Upper lobe of left lung (tissue), 6 donors: ENCODE measurements at regions not wholly inside any gene's neighbourhood (a gene's known extent, or its start where the extent isn't known, plus 50 kb on each side); places are given as distances from the start of the nearest gene placed in this dataset.
A peak's percentile ranks its signal among the peaks of the same experiment; 100 is the strongest.

ENCODE experiments used
- ATAC-seq, 2 donors: fragments of 200-7000 bp; cut with Tn5 transposase; one replicate each; pipeline ENCODE4 v1.9.1; 2022; ENCODE audit warnings: mild to moderate bottlenecking in 2 of 2, moderate library complexity in 2 of 2; ENCODE audit not compliant: low FRiP score in 2 of 2
- DNase-seq, 2 donors: peaks; one replicate each; pipeline ENCODE4 v3.0.0-alpha.2; 2019 to 2020
- H3K27ac ChIP-seq, 4 donors: fragments of 200-600 bp; sonication (generic); one replicate each; pipeline ENCODE4 v1.5.1; 2016 to 2019
- H3K27me3 ChIP-seq, 4 donors: fragments of 200-600 bp; sonication (generic); one replicate each; pipeline ENCODE4 v1.5.1; 2017 to 2019
- H3K36me3 ChIP-seq, 4 donors: fragments of 200-600 bp; sonication (generic); one replicate each; pipeline ENCODE4 v1.5.1; 2016 to 2019
- H3K4me1 ChIP-seq, 4 donors: fragments of 200-600 bp; sonication (generic); one replicate each; pipeline ENCODE4 v1.5.1; 2018 to 2019
- H3K4me3 ChIP-seq, 4 donors: fragments of 200-600 bp; sonication (generic); one replicate each; pipeline ENCODE4 v1.5.1; 2017 to 2019; ENCODE audit warnings: mild to moderate bottlenecking in 2 of 4, moderate library complexity in 1 of 4
- H3K9me3 ChIP-seq, 4 donors: fragments of 200-600 bp; sonication (generic); one replicate each; pipeline ENCODE4 v1.5.1; 2018 to 2019
- EP300 ChIP-seq, 4 donors: sonication (generic); formaldehyde crosslinking; IDR thresholded peaks; one replicate each; pipeline ENCODE4 v1.5.1; 2017; ENCODE audit warnings: antibody characterized with exemption in 4 of 4, control low read depth in 2 of 4
- POLR2A ChIP-seq, 4 donors: fragments of 450-650 bp; IDR thresholded peaks; one replicate each; pipeline ENCODE4 v1.5.1; 2016 to 2017; ENCODE audit warnings: antibody characterized with exemption in 4 of 4, mild to moderate bottlenecking in 2 of 4
- POLR2AphosphoS5 ChIP-seq, 2 donors: sonication (generic); formaldehyde crosslinking; IDR thresholded peaks; one replicate each; pipeline ENCODE4 v1.5.1; 2017; ENCODE audit warnings: antibody characterized with exemption in 2 of 2
- WGBS, 2 donors: methylation state at CpG; one replicate each; pipeline ENCODE4 v1.1.5; 2017 to 2018; 5-methylcytosine and 5-hydroxymethylcytosine counted together
- TF ChIP-seq, protein P1 (sequence below), 6 experiments: fragments of 450-650 bp in 4 of 6; fragments of 200-600 bp in 2 of 6; sonication (generic) in 2 of 6; IDR thresholded peaks; one replicate each; pipeline ENCODE4 v1.5.1; 2016 to 2019; ENCODE audit warnings: antibody characterized with exemption in 6 of 6
- donor health status: DM: no; HTN: no; CAD: no; lungs with moderate emphysema.
- donor health status: DM: no; HTN: yes; CAD: no; lungs with severe emphysema.

- TF ChIP-seq POLR2A (IDR thresholded peaks at IDR 0.05) (no peak), POLR2AphosphoS5 (IDR thresholded peaks at IDR 0.05) (no peak), EP300 (IDR thresholded peaks at IDR 0.05) (no peak)
- TF ChIP-seq, protein P1, sequence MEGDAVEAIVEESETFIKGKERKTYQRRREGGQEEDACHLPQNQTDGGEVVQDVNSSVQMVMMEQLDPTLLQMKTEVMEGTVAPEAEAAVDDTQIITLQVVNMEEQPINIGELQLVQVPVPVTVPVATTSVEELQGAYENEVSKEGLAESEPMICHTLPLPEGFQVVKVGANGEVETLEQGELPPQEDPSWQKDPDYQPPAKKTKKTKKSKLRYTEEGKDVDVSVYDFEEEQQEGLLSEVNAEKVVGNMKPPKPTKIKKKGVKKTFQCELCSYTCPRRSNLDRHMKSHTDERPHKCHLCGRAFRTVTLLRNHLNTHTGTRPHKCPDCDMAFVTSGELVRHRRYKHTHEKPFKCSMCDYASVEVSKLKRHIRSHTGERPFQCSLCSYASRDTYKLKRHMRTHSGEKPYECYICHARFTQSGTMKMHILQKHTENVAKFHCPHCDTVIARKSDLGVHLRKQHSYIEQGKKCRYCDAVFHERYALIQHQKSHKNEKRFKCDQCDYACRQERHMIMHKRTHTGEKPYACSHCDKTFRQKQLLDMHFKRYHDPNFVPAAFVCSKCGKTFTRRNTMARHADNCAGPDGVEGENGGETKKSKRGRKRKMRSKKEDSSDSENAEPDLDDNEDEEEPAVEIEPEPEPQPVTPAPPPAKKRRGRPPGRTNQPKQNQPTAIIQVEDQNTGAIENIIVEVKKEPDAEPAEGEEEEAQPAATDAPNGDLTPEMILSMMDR (IDR thresholded peaks at IDR 0.05): no peak
- no peak for ATAC-seq
These were observed 204.8 kb upstream of the IGF1 start for GRCh38 chr12:102685172-102685571.

DNA sequence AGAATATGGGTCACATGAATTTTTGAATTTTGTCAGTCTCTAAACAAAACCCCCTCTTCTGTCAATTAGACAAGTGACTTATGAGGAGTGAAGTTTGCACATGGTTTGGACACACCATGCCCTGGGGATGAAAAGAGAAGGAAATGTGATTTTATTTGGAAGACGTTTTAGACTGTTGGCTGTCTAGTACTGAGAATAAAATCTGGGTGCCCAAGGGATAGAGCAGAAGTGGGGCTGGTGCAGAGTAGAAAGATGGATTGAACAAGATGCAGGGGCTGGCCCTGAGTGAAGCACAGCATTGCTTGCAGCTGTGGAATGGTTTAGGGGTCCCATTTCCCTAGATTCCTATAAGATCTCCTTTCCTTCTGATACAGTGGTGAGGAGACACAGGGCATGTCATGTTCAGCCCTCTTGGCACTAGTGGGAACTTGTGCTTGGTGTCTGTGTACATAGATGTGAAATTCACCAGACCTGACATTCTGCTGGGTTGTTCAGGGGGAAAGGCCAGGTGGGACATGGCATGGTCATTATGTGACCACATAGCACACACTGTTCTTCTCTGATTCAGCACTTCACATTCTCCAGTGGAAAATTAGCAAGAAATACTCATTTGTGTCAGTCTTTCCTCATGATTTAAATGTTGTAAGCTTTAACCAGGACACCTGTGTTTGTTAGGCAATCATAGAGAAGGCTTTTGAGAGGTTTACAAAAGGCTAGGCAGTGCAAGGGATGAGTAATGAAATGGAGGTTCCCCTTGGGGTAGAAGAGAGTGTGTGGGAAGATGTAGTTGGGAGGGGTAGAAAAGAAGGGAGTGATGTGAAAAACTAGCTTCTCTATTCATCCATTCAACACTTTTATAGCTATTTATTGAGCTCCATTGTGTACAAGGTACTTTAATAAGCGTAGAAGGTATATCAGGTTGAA, 202.3 kb upstream of the IGF1 start:
- ATAC-seq (peak in 1 of 2 donors; percentile 54), DNase-seq (no peak)
- 72 to 74% methylated on average over 2 of the region's 2 CpGs for WGBS, 2 donors
- Histone ChIP-seq H3K9me3 (no peaks in the 10 kb centered on the region), H3K27ac (no peak overlapping the region), H3K4me3 (no peak overlapping the region), H3K36me3 (no peaks in the 10 kb centered on the region), H3K27me3 (no peaks in the 10 kb centered on the region), H3K4me1 (no peaks in the 10 kb centered on the region)
- TF ChIP-seq EP300 (IDR thresholded peaks at IDR 0.05) (no peak), POLR2AphosphoS5 (IDR thresholded peaks at IDR 0.05) (no peak), POLR2A (IDR thresholded peaks at IDR 0.05) (no peak)
- TF ChIP-seq, protein P1 (IDR thresholded peaks at IDR 0.05): no peak

More at GRCh38 chr12:102685172-102685571, 204.8 kb upstream of the IGF1 start:
- 92 to 93% methylated on average over 2 of the region's 2 CpGs for WGBS, 2 donors
- H3K4me3 ChIP-seq: no peak overlapping the region
- no peak for DNase-seq
- no peaks in the 10 kb centered on the region for H3K9me3 ChIP-seq
- no peaks in the 10 kb centered on the region for H3K36me3 ChIP-seq
- H3K27me3 ChIP-seq: no peaks in the 10 kb centered on the region
- no peaks in the 10 kb centered on the region for H3K4me1 ChIP-seq
- H3K27ac ChIP-seq: no peak overlapping the region

DNA sequence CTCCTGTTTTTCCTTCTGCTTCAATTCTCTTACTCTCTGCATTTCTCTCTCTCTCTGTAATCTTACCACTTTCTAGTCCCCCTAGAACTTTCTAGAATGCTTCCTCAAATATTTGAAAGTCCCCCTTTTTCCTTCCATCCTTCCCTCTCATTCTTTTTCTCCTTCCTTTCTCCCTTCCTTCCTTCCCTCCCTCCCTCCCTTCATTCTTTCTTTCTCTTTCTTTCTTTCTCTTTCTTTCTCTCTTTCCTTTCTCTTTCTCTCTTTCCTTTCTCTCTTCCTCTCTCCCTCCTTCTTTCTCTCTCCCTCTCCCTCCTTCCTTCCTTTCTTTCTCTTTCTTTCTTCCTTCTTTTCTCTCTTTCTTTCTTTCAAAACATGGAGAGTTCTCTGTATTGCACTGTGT, 201.4 kb upstream of the IGF1 start:
- H3K4me3 ChIP-seq: no peak overlapping the region
- no peak for ATAC-seq
- TF ChIP-seq EP300 (IDR thresholded peaks at IDR 0.05): no peak
- TF ChIP-seq POLR2AphosphoS5 (IDR thresholded peaks at IDR 0.05): no peak
- no peak for TF ChIP-seq POLR2A (IDR thresholded peaks at IDR 0.05)
- TF ChIP-seq, protein P1 (IDR thresholded peaks at IDR 0.05): no peak

GRCh38 chr12:102681309-102681708, 200.9 kb upstream of the IGF1 start:
- DNase-seq: no peak
- Histone ChIP-seq H3K27me3 (no peaks in the 10 kb centered on the region), H3K36me3 (no peaks in the 10 kb centered on the region), H3K27ac (no peak overlapping the region), H3K4me1 (no peaks in the 10 kb centered on the region), H3K4me3 (no peak overlapping the region), H3K9me3 (no peaks in the 10 kb centered on the region)
- 71 to 72% methylated on average over 2 of the region's 2 CpGs for WGBS, 2 donors
- no peak for ATAC-seq
- TF ChIP-seq, protein P1 (IDR thresholded peaks at IDR 0.05): no peak
- TF ChIP-seq POLR2A (IDR thresholded peaks at IDR 0.05) (no peak), POLR2AphosphoS5 (IDR thresholded peaks at IDR 0.05) (no peak), EP300 (IDR thresholded peaks at IDR 0.05) (no peak)

More for the DNA sequence above, 201.4 kb upstream of the IGF1 start:
- no peaks in the 10 kb centered on the region for H3K27me3 ChIP-seq
- no peaks in the 10 kb centered on the region for H3K4me1 ChIP-seq
- no peaks in the 10 kb centered on the region for H3K9me3 ChIP-seq
- no peaks in the 10 kb centered on the region for H3K36me3 ChIP-seq
- no peak for DNase-seq
- no peak overlapping the region for H3K27ac ChIP-seq

- Histone ChIP-seq H3K27me3 (no peaks in the 10 kb centered on the region), H3K9me3 (no peaks in the 10 kb centered on the region), H3K36me3 (no peaks in the 10 kb centered on the region), H3K4me3 (no peak overlapping the region), H3K27ac (no peak overlapping the region), H3K4me1 (no peaks in the 10 kb centered on the region)
- no peak for DNase-seq
- WGBS, 2 donors: 71 to 76% methylated on average over 2 of the region's 2 CpGs
- ATAC-seq: no peak
- no peak for TF ChIP-seq POLR2AphosphoS5 (IDR thresholded peaks at IDR 0.05)
- TF ChIP-seq, protein P1 (IDR thresholded peaks at IDR 0.05): no peak
- no peak for TF ChIP-seq POLR2A (IDR thresholded peaks at IDR 0.05)
- no peak for TF ChIP-seq EP300 (IDR thresholded peaks at IDR 0.05)
These were observed 199.9 kb upstream of the IGF1 start for GRCh38 chr12:102680304-102680703.
